IPS-20b (cell line): ENCODE measurements at regions not wholly inside any gene's neighbourhood (a gene's known extent, or its start where the extent isn't known, plus 50 kb on each side); places are given as distances from the start of the nearest gene placed in this dataset.

Experiments
- H3K27ac ChIP-seq: one replicate; pipeline ENCODE4 v1.5.1; 2013; ENCODE audit warnings: low read length
- H3K27me3 ChIP-seq: 2 replicates; pipeline ENCODE4 v1.6.1; 2013; ENCODE audit warnings: mild to moderate bottlenecking, low read length, inconsistent platforms; ENCODE audit not compliant: insufficient read depth
- H3K36me3 ChIP-seq: 2 replicates; pipeline ENCODE4 v1.6.1; 2013; ENCODE audit warnings: low read depth, mild to moderate bottlenecking, inconsistent platforms, low read length, moderate library complexity; ENCODE audit not compliant: insufficient read depth
- H3K4me1 ChIP-seq: 2 replicates; pipeline ENCODE4 v1.6.1; 2013; ENCODE audit warnings: mild to moderate bottlenecking, control low read depth, inconsistent platforms, low read length, moderate library complexity; ENCODE audit not compliant: insufficient read depth
- H3K4me3 ChIP-seq: 2 replicates; pipeline ENCODE4 v1.5.1; 2013; ENCODE audit warnings: mild to moderate bottlenecking, low read length, inconsistent platforms
- H3K9ac ChIP-seq: 2 replicates; pipeline ENCODE4 v1.6.1; 2013; ENCODE audit warnings: low read depth, mild to moderate bottlenecking, inconsistent platforms, low read length, moderate library complexity
- H3K9me3 ChIP-seq: 2 replicates; pipeline ENCODE4 v1.6.1; 2013; ENCODE audit warnings: mild to moderate bottlenecking, low read depth, low read length, inconsistent platforms; ENCODE audit not compliant: insufficient read depth

GRCh38 chr12:88658009-88658408 lies 77.7 kb upstream of the KITLG start:
- Histone ChIP-seq H3K4me1 (no peaks in the 10 kb centered on the region; the same call in 1 of the 2 replicates), H3K4me3 (no peak overlapping the region), H3K9me3 (no peaks in the 10 kb centered on the region), H3K9ac (no peak overlapping the region), H3K36me3 (no peaks in the 10 kb centered on the region), H3K27me3 (no peaks in the 10 kb centered on the region), H3K27ac (no peak overlapping the region)

GRCh38 chr12:88650715-88651114 lies 70.4 kb upstream of the KITLG start:
- Histone ChIP-seq H3K27ac (no peak overlapping the region), H3K27me3 (no peaks in the 10 kb centered on the region), H3K36me3 (no peaks in the 10 kb centered on the region), H3K9me3 (no peaks in the 10 kb centered on the region), H3K4me1 (no peaks in the 10 kb centered on the region), H3K9ac (no peak overlapping the region), H3K4me3 (no peak overlapping the region)

GRCh38 chr12:88648625-88649024 lies 68.4 kb upstream of the KITLG start:
- Histone ChIP-seq H3K36me3 (no peaks in the 10 kb centered on the region), H3K4me1 (no peaks in the 10 kb centered on the region), H3K27me3 (no peaks in the 10 kb centered on the region), H3K4me3 (no peak overlapping the region), H3K9me3 (no peaks in the 10 kb centered on the region), H3K27ac (no peak overlapping the region), H3K9ac (no peak overlapping the region)

- Histone ChIP-seq H3K36me3 (no peaks in the 10 kb centered on the region), H3K4me3 (no peak overlapping the region), H3K4me1 (no peaks in the 10 kb centered on the region), H3K9ac (no peak overlapping the region), H3K27ac (no peak overlapping the region), H3K9me3 (no peaks in the 10 kb centered on the region), H3K27me3 (no peaks in the 10 kb centered on the region)
Observed at GRCh38 chr12:88646824-88647223, 66.6 kb upstream of the KITLG start.

- H3K4me3 ChIP-seq, result no peak overlapping the region
- no peak overlapping the region for H3K9ac ChIP-seq
- H3K27me3 ChIP-seq, result no peaks in the 10 kb centered on the region
- no peak overlapping the region for H3K27ac ChIP-seq
- no peaks in the 10 kb centered on the region for H3K36me3 ChIP-seq
- no peaks in the 10 kb centered on the region for H3K9me3 ChIP-seq
- no peaks in the 10 kb centered on the region for H3K4me1 ChIP-seq
Observed at GRCh38 chr12:88645816-88646215, 65.5 kb upstream of the KITLG start.

GRCh38 chr12:88644946-88645702 lies 64.9 kb upstream of the KITLG start:
- no peaks in the 10 kb centered on the region for H3K9me3 ChIP-seq
- no peaks in the 10 kb centered on the region for H3K4me1 ChIP-seq
- H3K4me3 ChIP-seq, result no peak overlapping the region
- H3K27me3 ChIP-seq, result no peaks in the 10 kb centered on the region
- H3K36me3 ChIP-seq, result no peaks in the 10 kb centered on the region
- no peak overlapping the region for H3K27ac ChIP-seq
- H3K9ac ChIP-seq, result no peak overlapping the region

GRCh38 chr12:88643685-88644084 lies 63.4 kb upstream of the KITLG start:
- Histone ChIP-seq H3K27ac (no peak overlapping the region), H3K4me3 (no peak overlapping the region), H3K27me3 (no peaks in the 10 kb centered on the region), H3K9me3 (no peaks in the 10 kb centered on the region), H3K4me1 (no peaks in the 10 kb centered on the region; the same call in 1 of the 2 replicates), H3K36me3 (no peaks in the 10 kb centered on the region), H3K9ac (no peak overlapping the region)

- no peaks in the 10 kb centered on the region for H3K27me3 ChIP-seq
- no peak overlapping the region for H3K9ac ChIP-seq
- H3K4me3 ChIP-seq, result no peak overlapping the region
- H3K36me3 ChIP-seq, result no peaks in the 10 kb centered on the region
- H3K4me1 ChIP-seq, result no peaks in the 10 kb centered on the region; the same call in 1 of the 2 replicates
- H3K27ac ChIP-seq, result no peak overlapping the region
- H3K9me3 ChIP-seq, result no peaks in the 10 kb centered on the region
Observed at GRCh38 chr12:88642675-88643431, 62.6 kb upstream of the KITLG start.

GRCh38 chr12:88638966-88639760 lies 58.9 kb upstream of the KITLG start:
- no peak overlapping the region for H3K9ac ChIP-seq
- no peaks in the 10 kb centered on the region for H3K36me3 ChIP-seq
- no peaks in the 10 kb centered on the region; the same call in 1 of the 2 replicates for H3K4me1 ChIP-seq
- H3K27me3 ChIP-seq, result no peaks in the 10 kb centered on the region
- H3K27ac ChIP-seq, result no peak overlapping the region
- no peaks in the 10 kb centered on the region for H3K9me3 ChIP-seq
- no peak overlapping the region for H3K4me3 ChIP-seq

- no peaks in the 10 kb centered on the region for H3K27me3 ChIP-seq
- H3K9ac ChIP-seq, result no peak overlapping the region
- no peak overlapping the region for H3K27ac ChIP-seq
- H3K4me3 ChIP-seq, result no peak overlapping the region
- no peaks in the 10 kb centered on the region for H3K36me3 ChIP-seq
- no peaks in the 10 kb centered on the region for H3K9me3 ChIP-seq
- H3K4me1 ChIP-seq, result no peaks in the 10 kb centered on the region; the same call in 1 of the 2 replicates
Observed at GRCh38 chr12:88638388-88638787, 58.1 kb upstream of the KITLG start.

GRCh38 chr12:88634008-88634407 lies 53.7 kb upstream of the KITLG start:
- Histone ChIP-seq H3K4me3 (no peak overlapping the region), H3K27ac (no peak overlapping the region), H3K36me3 (no peaks in the 10 kb centered on the region), H3K9me3 (no peaks in the 10 kb centered on the region), H3K9ac (no peak overlapping the region), H3K27me3 (no peaks in the 10 kb centered on the region), H3K4me1 (no peaks in the 10 kb centered on the region; the same call in 1 of the 2 replicates)
